Esophagus (tissue), 2 donors: ENCODE measurements at regions not wholly inside any gene's neighbourhood (a gene's known extent, or its start where the extent isn't known, plus 50 kb on each side); places are given as distances from the start of the nearest gene placed in this dataset.

Source experiments
- H3K27ac ChIP-seq, 2 donors: one replicate each; pipeline ENCODE4 v1.5.1; 2013; ENCODE audit warnings: low read depth in 2 of 2, mild to moderate bottlenecking in 2 of 2, inconsistent platforms in 1 of 2, low read length in 1 of 2, moderate library complexity in 1 of 2
- H3K27me3 ChIP-seq, 2 donors: one replicate each; pipeline ENCODE4 v1.6.1; 2013; ENCODE audit warnings: low read length in 2 of 2, control low read depth in 1 of 2, mild to moderate bottlenecking in 1 of 2; ENCODE audit not compliant: insufficient read depth in 2 of 2, control insufficient read depth in 1 of 2
- H3K36me3 ChIP-seq, 2 donors: one replicate each; pipeline ENCODE4 v1.6.1; 2013; ENCODE audit warnings: low read length in 1 of 2; ENCODE audit not compliant: control insufficient read depth in 2 of 2, insufficient read depth in 2 of 2
- H3K4me1 ChIP-seq, 2 donors: one replicate each; pipeline ENCODE4 v1.6.1; 2013; ENCODE audit warnings: low read length in 1 of 2; ENCODE audit not compliant: control insufficient read depth in 2 of 2, insufficient read depth in 2 of 2
- H3K4me3 ChIP-seq, 2 donors: one replicate each; pipeline ENCODE4 v1.5.1; 2013; ENCODE audit warnings: low read length in 2 of 2, mild to moderate bottlenecking in 2 of 2, low read depth in 1 of 2, moderate library complexity in 1 of 2
- H3K9me3 ChIP-seq, 2 donors: one replicate each; pipeline ENCODE4 v1.6.1; 2013; ENCODE audit warnings: mild to moderate bottlenecking in 2 of 2, low read depth in 1 of 2, low read length in 1 of 2, moderate library complexity in 1 of 2; ENCODE audit not compliant: control insufficient read depth in 2 of 2, insufficient read depth in 1 of 2
- WGBS, 2 donors: extraction: QIAGEN DNeasy Blood & Tissue Kit; methylation state at CpG; one replicate each; pipeline ENCODE4 v1.1.7; 2013; 5-methylcytosine and 5-hydroxymethylcytosine counted together
- donor health status: healthy with polysubstance abuse.
- donor health status: Bipolar disorder and iron deficiency.

DNA sequence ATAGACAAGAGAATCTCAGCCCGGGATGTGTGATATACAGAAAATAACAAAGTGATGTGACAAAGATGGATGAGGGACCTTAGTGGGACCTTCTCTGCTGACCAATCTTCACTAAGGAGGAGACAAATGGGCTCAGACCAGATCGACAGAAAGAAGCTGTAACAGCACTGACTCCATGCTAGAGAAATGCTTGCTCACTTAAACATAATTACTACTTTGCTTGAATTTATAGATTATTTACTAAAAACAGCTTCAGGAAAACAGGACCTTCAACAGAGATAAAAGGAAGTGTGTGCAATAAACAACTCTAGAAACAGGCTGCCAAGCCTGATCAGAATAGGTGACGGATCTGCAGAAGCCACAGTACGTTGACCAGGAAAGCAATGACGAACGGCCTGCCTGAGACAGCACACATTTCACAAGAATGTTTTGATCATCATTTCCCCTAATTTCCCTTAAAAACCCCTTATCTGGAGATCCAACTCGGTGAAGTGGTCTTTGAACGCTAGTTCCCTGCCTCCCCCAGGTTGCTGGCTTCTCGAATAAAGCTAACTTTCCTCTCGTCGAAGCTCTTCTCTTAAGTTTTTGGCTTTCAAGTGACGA, 98.4 kb upstream of the STEAP1B start:
- H3K9me3 ChIP-seq = no peaks in the 10 kb centered on the region
- H3K27ac ChIP-seq = no peak overlapping the region
- WGBS, 2 donors = 80 to 81% methylated on average over 12 of the region's 12 CpGs
- H3K4me1 ChIP-seq = no peaks in the 10 kb centered on the region
- H3K36me3 ChIP-seq = no peaks in the 10 kb centered on the region
- no peaks in the 10 kb centered on the region for H3K27me3 ChIP-seq
- no peak overlapping the region for H3K4me3 ChIP-seq

- Histone ChIP-seq H3K4me1 (no peaks in the 10 kb centered on the region), H3K4me3 (no peak overlapping the region), H3K27ac (no peak overlapping the region), H3K9me3 (no peaks in the 10 kb centered on the region), H3K27me3 (no peaks in the 10 kb centered on the region), H3K36me3 (no peaks in the 10 kb centered on the region)
- WGBS, 2 donors = 73 to 82% methylated on average over 3 of the region's 3 CpGs
These were observed 97.9 kb upstream of the STEAP1B start for GRCh38 chr7:22597844-22598243.

DNA sequence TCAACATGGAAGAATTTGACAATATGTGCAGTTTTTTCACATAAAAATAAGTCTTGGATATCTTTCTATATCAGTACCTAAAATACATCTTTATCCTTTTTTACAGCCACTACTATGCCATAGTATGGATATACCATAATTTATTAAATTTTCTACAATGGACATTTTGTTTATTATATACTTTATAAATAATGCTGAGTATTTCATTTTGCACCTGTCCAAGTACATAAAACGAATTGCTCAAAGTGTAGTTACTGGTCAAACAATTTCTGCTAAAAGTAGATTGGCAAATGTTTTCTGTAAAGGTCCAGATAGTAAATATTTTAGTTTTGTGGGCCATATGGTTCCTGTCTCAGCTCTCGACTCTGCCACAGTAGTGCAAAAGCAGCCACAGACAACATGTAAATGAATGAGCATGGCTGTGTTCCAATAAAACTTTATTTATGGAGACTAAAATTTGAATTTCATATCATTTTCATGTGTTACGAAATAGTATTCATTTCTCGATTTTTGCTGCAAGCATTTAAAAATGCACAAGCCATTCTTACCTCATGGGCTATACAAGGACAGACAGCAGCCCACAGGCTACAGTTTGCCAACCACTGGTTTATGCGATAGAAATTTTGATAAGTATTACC, 96.9 kb upstream of the STEAP1B start:
- no peak overlapping the region for H3K27ac ChIP-seq
- no peak overlapping the region for H3K4me3 ChIP-seq
- H3K36me3 ChIP-seq = no peaks in the 10 kb centered on the region
- H3K4me1 ChIP-seq = no peaks in the 10 kb centered on the region
- H3K27me3 ChIP-seq = no peaks in the 10 kb centered on the region
- H3K9me3 ChIP-seq = no peaks in the 10 kb centered on the region
- 80 to 81% methylated on average over 5 of the region's 5 CpGs for WGBS, 2 donors

- Histone ChIP-seq H3K4me1 (no peaks in the 10 kb centered on the region), H3K36me3 (no peaks in the 10 kb centered on the region), H3K9me3 (no peaks in the 10 kb centered on the region), H3K4me3 (no peak overlapping the region), H3K27me3 (no peaks in the 10 kb centered on the region), H3K27ac (no peak overlapping the region)
- 70 to 75% methylated on average over 2 of the region's 2 CpGs for WGBS, 2 donors
These were observed 94.0 kb upstream of the STEAP1B start for GRCh38 chr7:22594020-22594419.

- H3K4me3 ChIP-seq = no peak overlapping the region
- no peaks in the 10 kb centered on the region for H3K27me3 ChIP-seq
- 91 to 94% methylated on average over 2 of the region's 2 CpGs for WGBS, 2 donors
- no peaks in the 10 kb centered on the region for H3K4me1 ChIP-seq
- H3K36me3 ChIP-seq = no peaks in the 10 kb centered on the region
- no peak overlapping the region for H3K27ac ChIP-seq
- no peaks in the 10 kb centered on the region for H3K9me3 ChIP-seq
These were observed 91.3 kb upstream of the STEAP1B start for GRCh38 chr7:22591271-22591670.

DNA sequence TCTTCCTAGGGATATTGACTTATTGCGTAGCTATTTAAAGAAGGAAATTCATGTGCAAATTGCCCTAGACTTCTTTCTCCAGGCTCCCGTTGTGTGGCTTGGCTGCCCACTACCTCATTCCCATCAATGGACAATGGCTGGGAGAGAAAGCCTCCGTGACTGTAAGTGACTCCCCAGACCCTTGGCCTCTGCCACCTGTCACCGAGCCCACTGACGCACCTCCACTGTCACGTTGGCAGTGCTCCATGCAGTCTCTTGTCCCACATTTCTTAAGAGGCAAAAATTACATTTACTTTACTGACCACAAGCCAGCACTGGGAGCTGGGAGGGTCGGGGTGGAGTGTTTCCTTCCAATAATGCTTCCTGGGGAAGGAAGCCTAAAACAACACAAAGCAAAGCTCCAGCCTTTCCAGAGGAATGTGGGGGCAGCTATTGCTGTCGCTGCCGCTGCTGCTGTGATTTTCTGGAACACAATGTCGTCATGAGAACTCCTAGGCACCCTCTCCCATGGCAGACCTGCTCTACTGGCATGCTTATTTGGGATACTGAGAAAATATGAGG, 89.7 kb upstream of the STEAP1B start:
- Histone ChIP-seq H3K27me3 (no peaks in the 10 kb centered on the region), H3K9me3 (no peaks in the 10 kb centered on the region), H3K4me1 (no peaks in the 10 kb centered on the region), H3K36me3 (no peaks in the 10 kb centered on the region), H3K4me3 (no peak overlapping the region), H3K27ac (no peak overlapping the region)
- WGBS, 2 donors = 42 to 50% methylated on average over 10 of the region's 10 CpGs

DNA sequence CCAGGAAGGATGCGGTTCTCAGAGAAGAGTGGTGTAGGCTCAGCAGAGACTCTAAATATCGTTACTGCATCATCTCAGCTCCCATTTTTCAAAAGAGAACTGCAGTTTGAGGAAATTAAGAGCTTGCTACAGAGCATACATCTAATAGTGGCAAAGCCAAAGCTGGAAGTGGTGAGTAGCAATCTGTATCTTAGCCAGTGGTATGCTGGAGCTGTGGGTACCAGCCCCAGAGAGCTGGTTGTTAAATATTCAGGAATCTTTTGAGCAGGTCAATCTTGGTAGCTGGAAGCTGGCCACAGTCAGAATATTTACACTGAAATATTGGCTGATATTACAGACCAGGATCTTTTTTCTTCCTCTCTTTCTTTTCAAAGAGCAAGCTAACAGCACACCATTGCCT, 88.4 kb upstream of the STEAP1B start:
- H3K27ac ChIP-seq = no peak overlapping the region

DNA sequence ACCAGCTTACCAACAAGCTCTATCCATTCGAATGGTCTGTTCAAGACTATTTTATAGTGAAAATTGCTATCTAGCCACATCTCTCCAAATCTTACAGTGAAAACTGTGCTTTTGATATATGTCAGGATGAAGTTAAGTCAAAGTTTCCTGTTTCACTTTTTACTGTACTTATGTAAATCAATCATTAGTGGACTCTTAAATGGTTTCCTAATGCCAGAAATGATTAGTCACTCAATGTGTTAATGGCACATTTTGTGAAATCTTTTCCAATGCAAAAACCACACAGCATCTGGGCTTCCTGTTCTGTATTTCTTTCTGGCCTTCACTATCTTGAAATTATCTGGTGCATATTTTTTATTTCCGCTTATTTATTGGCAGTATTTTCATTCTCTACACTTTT, 87.3 kb upstream of the STEAP1B start:
- WGBS, 2 donors = 57 to 61% methylated on average over 2 of the region's 2 CpGs
- H3K36me3 ChIP-seq = no peaks in the 10 kb centered on the region
- H3K27ac ChIP-seq = no peak overlapping the region
- H3K4me3 ChIP-seq = no peak overlapping the region
- H3K4me1 ChIP-seq = no peaks in the 10 kb centered on the region
- no peaks in the 10 kb centered on the region for H3K9me3 ChIP-seq
- no peaks in the 10 kb centered on the region for H3K27me3 ChIP-seq

More for the DNA sequence above, 88.4 kb upstream of the STEAP1B start:
- Histone ChIP-seq H3K36me3 (no peaks in the 10 kb centered on the region), H3K9me3 (no peaks in the 10 kb centered on the region), H3K4me3 (no peak overlapping the region), H3K27me3 (no peaks in the 10 kb centered on the region), H3K4me1 (no peaks in the 10 kb centered on the region)
- 90 to 96% methylated on average over 2 of the region's 2 CpGs for WGBS, 2 donors

DNA sequence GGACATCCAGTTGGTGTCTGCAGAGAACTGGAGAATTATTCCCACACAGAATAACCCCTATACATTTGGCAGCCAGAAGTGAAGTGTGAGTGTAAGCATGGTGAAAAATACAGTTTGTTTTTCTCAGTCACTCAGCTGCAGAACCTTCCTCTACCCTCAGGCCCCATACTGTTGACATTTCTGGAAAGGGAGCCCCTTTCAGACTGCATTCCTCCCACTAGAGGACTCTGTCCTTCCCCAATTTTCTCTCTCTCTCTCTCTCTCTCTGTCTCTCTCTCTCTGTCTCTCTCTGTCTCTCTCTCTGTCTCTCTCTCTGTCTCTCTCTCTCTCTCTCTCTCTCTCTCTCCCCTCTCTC, 86.8 kb upstream of the STEAP1B start:
- no peak overlapping the region for H3K4me3 ChIP-seq
- H3K4me1 ChIP-seq = no peaks in the 10 kb centered on the region
- peak overlapping the region in 1 of 2 donors; percentile 13 for H3K27ac ChIP-seq

More for the DNA sequence above, 86.8 kb upstream of the STEAP1B start:
- H3K36me3 ChIP-seq = no peaks in the 10 kb centered on the region
- H3K27me3 ChIP-seq = no peaks in the 10 kb centered on the region
- no peaks in the 10 kb centered on the region for H3K9me3 ChIP-seq
